Neural crest cell (in vitro differentiated cells): ENCODE measurements at regions not wholly inside any gene's neighbourhood (a gene's known extent, or its start where the extent isn't known, plus 50 kb on each side); places are given as distances from the start of the nearest gene placed in this dataset.

ENCODE experiments used
- DNase-seq: peaks from one replicate; pipeline ENCODE4 v3.0.0; 2021; ENCODE audit warnings: low read depth, mixed read lengths, low spot score
- H3K27ac Mint-ChIP-seq: one replicate; pipeline ENCODE4 v1.8.0; 2021; ENCODE audit warnings: mild to moderate bottlenecking, mixed read lengths; ENCODE audit not compliant: unreplicated experiment
- H3K27me3 Mint-ChIP-seq: 2 replicates; pipeline ENCODE4 v1.8.0; 2021; ENCODE audit warnings: low read depth, mild to moderate bottlenecking, mixed read lengths
- H3K36me3 Mint-ChIP-seq: 2 replicates; pipeline ENCODE4 v1.8.0; 2021; ENCODE audit warnings: low read depth, mild to moderate bottlenecking, mixed read lengths
- H3K4me1 Mint-ChIP-seq: 2 replicates; pipeline ENCODE4 v1.8.0; 2021; ENCODE audit warnings: mixed read lengths
- H3K4me3 Mint-ChIP-seq: one replicate; pipeline ENCODE4 v1.8.0; 2021; ENCODE audit warnings: mild to moderate bottlenecking, mixed read lengths
- H3K9me3 Mint-ChIP-seq: 2 replicates; pipeline ENCODE4 v1.8.0; 2021; ENCODE audit warnings: mixed read lengths
- CTCF ChIP-seq: fragments of 200-600 bp; sonication (generic); conservative IDR thresholded peaks from 2 replicates; pipeline ENCODE4 v1.5.0; 2021; ENCODE audit warnings: antibody characterized with exemption, mild to moderate bottlenecking

GRCh38 chr6:48016020-48016755 is 94.8 kb downstream of the PTCHD4 start:
- H3K4me3 Mint-ChIP-seq = no peak overlapping the region
- H3K9me3 Mint-ChIP-seq = peaks cover 6% of the 10 kb centered on the region
- H3K27me3 Mint-ChIP-seq = no peaks in the 10 kb centered on the region
- no peaks in the 10 kb centered on the region for H3K4me1 Mint-ChIP-seq
- no peak for TF ChIP-seq CTCF
- DNase-seq = no peak
- H3K36me3 Mint-ChIP-seq = no peaks in the 10 kb centered on the region
- no peak overlapping the region for H3K27ac Mint-ChIP-seq

- no peak for DNase-seq
- Mint-ChIP-seq H3K4me1 (no peaks in the 10 kb centered on the region), H3K9me3 (no peaks in the 10 kb centered on the region), H3K27ac (no peak overlapping the region), H3K4me3 (no peak overlapping the region), H3K36me3 (no peaks in the 10 kb centered on the region), H3K27me3 (no peaks in the 10 kb centered on the region)
- no peak for TF ChIP-seq CTCF
Measured at GRCh38 chr6:47992809-47993208, 118.2 kb downstream of the PTCHD4 start.

GRCh38 chr6:47983491-47983890 is 127.5 kb downstream of the PTCHD4 start:
- Mint-ChIP-seq H3K4me1 (no peaks in the 10 kb centered on the region), H3K9me3 (no peaks in the 10 kb centered on the region), H3K36me3 (no peaks in the 10 kb centered on the region), H3K27ac (no peak overlapping the region), H3K4me3 (no peak overlapping the region), H3K27me3 (no peaks in the 10 kb centered on the region)
- no peak for DNase-seq
- no peak for TF ChIP-seq CTCF

- Mint-ChIP-seq H3K9me3 (no peaks in the 10 kb centered on the region), H3K27ac (no peak overlapping the region), H3K4me3 (no peak overlapping the region), H3K27me3 (no peaks in the 10 kb centered on the region), H3K36me3 (no peaks in the 10 kb centered on the region), H3K4me1 (no peaks in the 10 kb centered on the region)
- no peak for DNase-seq
- no peak for TF ChIP-seq CTCF
Measured at GRCh38 chr6:47977314-47977713, 133.7 kb downstream of the PTCHD4 start.

- H3K9me3 Mint-ChIP-seq = no peaks in the 10 kb centered on the region
- DNase-seq = no peak
- H3K27ac Mint-ChIP-seq = no peak overlapping the region
- H3K27me3 Mint-ChIP-seq = no peaks in the 10 kb centered on the region
- TF ChIP-seq CTCF = no peak
- no peak overlapping the region for H3K4me3 Mint-ChIP-seq
- no peaks in the 10 kb centered on the region for H3K36me3 Mint-ChIP-seq
- H3K4me1 Mint-ChIP-seq = no peaks in the 10 kb centered on the region
Measured at GRCh38 chr6:47974106-47974505, 136.9 kb downstream of the PTCHD4 start.
